Esophagus squamous epithelium (tissue), 5 donors: ENCODE measurements at regions not wholly inside any gene's neighbourhood (a gene's known extent, or its start where the extent isn't known, plus 50 kb on each side); places are given as distances from the start of the nearest gene placed in this dataset.

Experiments
- DNase-seq: peaks from one replicate; lab custom pipeline; 2025; lab: John Stamatoyannopoulos, UW
- H3K27ac ChIP-seq, 4 donors: fragments of 200-600 bp; sonication (generic); one replicate each; pipeline ENCODE4 v1.5.1; 2016 to 2019; ENCODE audit warnings: mild to moderate bottlenecking in 1 of 4
- H3K27me3 ChIP-seq, 4 donors: fragments of 200-600 bp; sonication (generic); 1 replicate in 3 of 4; 2 replicates in 1 of 4; pipeline versions ENCODE4 v1.5.1 to v1.6.0; 2017 to 2021; ENCODE audit warnings: antibody characterized with exemption in 1 of 4
- H3K36me3 ChIP-seq, 3 donors: fragments of 200-600 bp; sonication (generic); one replicate each; pipeline ENCODE4 v1.5.1; 2016 to 2019
- H3K4me1 ChIP-seq, 3 donors: fragments of 200-600 bp; sonication (generic); one replicate each; pipeline ENCODE4 v1.5.1; 2017 to 2019
- H3K4me3 ChIP-seq, 4 donors: fragments of 200-600 bp; sonication (generic); 1 replicate in 3 of 4; 2 replicates in 1 of 4; pipeline ENCODE4 v1.5.1; 2016 to 2019; ENCODE audit warnings: mild to moderate bottlenecking in 2 of 4, moderate library complexity in 1 of 4
- H3K9me3 ChIP-seq, 3 donors: fragments of 200-600 bp; sonication (generic); one replicate each; pipeline ENCODE4 v1.5.1; 2016 to 2019
- CTCF ChIP-seq, 6 experiments: fragments of 450-650 bp in 4 of 6; fragments of 200-600 bp in 2 of 6; sonication (generic) in 2 of 6; IDR thresholded peaks; one replicate each; pipeline ENCODE4 v1.5.1; 2016 to 2019; ENCODE audit warnings: antibody characterized with exemption in 6 of 6, mild to moderate bottlenecking in 4 of 6, moderate library complexity in 4 of 6
- POLR2A ChIP-seq, 4 donors: fragments of 450-650 bp; IDR thresholded peaks; one replicate each; pipeline ENCODE4 v1.6.1; 2017; ENCODE audit warnings: antibody characterized with exemption in 4 of 4, mild to moderate bottlenecking in 4 of 4, moderate library complexity in 3 of 4
- WGBS, 2 donors: methylation state at CpG; one replicate each; pipeline ENCODE4 v1.1.5; 2018; 5-methylcytosine and 5-hydroxymethylcytosine counted together
- intact Hi-C: fragments of 100-400 bp; cut with DNase I; formaldehyde crosslinking; loops from one replicate; pipeline ENCODE4 v1.15.0; 2022
- donor health status: DM: yes; HTN: yes; CAD: no.

GRCh38 chr5:103450333-103451061 lies 112.1 kb downstream of the NUDT12 start:
- WGBS, 2 donors = 51 to 60% methylated on average over 4 of the region's 4 CpGs
- H3K27ac ChIP-seq = no peak overlapping the region
- H3K9me3 ChIP-seq = no peaks in the 10 kb centered on the region
- no peaks in the 10 kb centered on the region for H3K27me3 ChIP-seq
- DNase-seq = no peak
- TF ChIP-seq CTCF (IDR thresholded peaks at IDR 0.05) (no peak), POLR2A (IDR thresholded peaks at IDR 0.05) (no peak)
- H3K36me3 ChIP-seq = no peaks in the 10 kb centered on the region
- H3K4me1 ChIP-seq = no peaks in the 10 kb centered on the region
- intact Hi-C loops = no loop called here
- no peak overlapping the region for H3K4me3 ChIP-seq

- H3K4me3 ChIP-seq = no peak overlapping the region
- no peak for DNase-seq
- no peaks in the 10 kb centered on the region for H3K27me3 ChIP-seq
- TF ChIP-seq CTCF (IDR thresholded peaks at IDR 0.05) (no peak), POLR2A (IDR thresholded peaks at IDR 0.05) (no peak)
- no peaks in the 10 kb centered on the region for H3K9me3 ChIP-seq
- intact Hi-C loops = no loop called here
- peaks cover 0 to 9% (median 0%) of the 10 kb centered on the region in 3 donors for H3K4me1 ChIP-seq
- H3K27ac ChIP-seq = no peak overlapping the region
- no peaks in the 10 kb centered on the region for H3K36me3 ChIP-seq
- WGBS, 2 donors = 46 to 47% methylated on average over 3 of the region's 3 CpGs
These were observed 115.8 kb downstream of the NUDT12 start for GRCh38 chr5:103446813-103447212.

GRCh38 chr5:103445426-103446035 lies 117.1 kb downstream of the NUDT12 start:
- no peaks in the 10 kb centered on the region for H3K27me3 ChIP-seq
- no peaks in the 10 kb centered on the region for H3K9me3 ChIP-seq
- intact Hi-C loops = no loop called here
- no peak overlapping the region for H3K4me3 ChIP-seq
- no peak overlapping the region for H3K27ac ChIP-seq
- no peak for DNase-seq
- TF ChIP-seq POLR2A (IDR thresholded peaks at IDR 0.05) (no peak), CTCF (IDR thresholded peaks at IDR 0.05) (no peak)
- 85 to 86% methylated on average over 5 of the region's 5 CpGs for WGBS, 2 donors
- H3K4me1 ChIP-seq = peaks cover 0 to 9% (median 0%) of the 10 kb centered on the region in 3 donors
- H3K36me3 ChIP-seq = no peaks in the 10 kb centered on the region

- WGBS, 2 donors = 33 to 34% methylated on average over 4 of the region's 4 CpGs
- TF ChIP-seq POLR2A (IDR thresholded peaks at IDR 0.05) = no peak
- no peak for TF ChIP-seq CTCF (IDR thresholded peaks at IDR 0.05)
- H3K27me3 ChIP-seq = no peaks in the 10 kb centered on the region
- peaks cover 0 to 9% (median 0%) of the 10 kb centered on the region in 3 donors for H3K4me1 ChIP-seq
- no peak for DNase-seq
- H3K27ac ChIP-seq = peak overlapping the region in 1 of 4 donors; percentile 8
- H3K4me3 ChIP-seq = no peak overlapping the region
- intact Hi-C loops = no loop called here
- peaks cover 0 to 6% (median 0%) of the 10 kb centered on the region in 3 donors for H3K9me3 ChIP-seq
- H3K36me3 ChIP-seq = no peaks in the 10 kb centered on the region
These were observed 118.1 kb downstream of the NUDT12 start for GRCh38 chr5:103444333-103445038.

- DNase-seq = no peak
- intact Hi-C loops = no loop called here
- 87 to 92% methylated on average over 5 of the region's 5 CpGs for WGBS, 2 donors
- Histone ChIP-seq H3K9me3 (peaks cover 0 to 6% (median 0%) of the 10 kb centered on the region in 3 donors), H3K27me3 (no peaks in the 10 kb centered on the region), H3K27ac (no peak overlapping the region), H3K4me1 (peaks cover 0 to 9% (median 0%) of the 10 kb centered on the region in 3 donors), H3K36me3 (no peaks in the 10 kb centered on the region), H3K4me3 (no peak overlapping the region)
- no peak for TF ChIP-seq POLR2A (IDR thresholded peaks at IDR 0.05)
These were observed 119.8 kb downstream of the NUDT12 start for GRCh38 chr5:103442750-103443149.
